ENCODE measurements at regions not wholly inside any gene's neighbourhood (a gene's known extent, or its start where the extent isn't known, plus 50 kb on each side); places are given as distances from the start of the nearest gene placed in this dataset.
"Not testable (repeated sequence)": the region's sequence is repeated elsewhere in the genome, so short reads cannot be mapped to it uniquely, and the experiment has no call there.

DNA sequence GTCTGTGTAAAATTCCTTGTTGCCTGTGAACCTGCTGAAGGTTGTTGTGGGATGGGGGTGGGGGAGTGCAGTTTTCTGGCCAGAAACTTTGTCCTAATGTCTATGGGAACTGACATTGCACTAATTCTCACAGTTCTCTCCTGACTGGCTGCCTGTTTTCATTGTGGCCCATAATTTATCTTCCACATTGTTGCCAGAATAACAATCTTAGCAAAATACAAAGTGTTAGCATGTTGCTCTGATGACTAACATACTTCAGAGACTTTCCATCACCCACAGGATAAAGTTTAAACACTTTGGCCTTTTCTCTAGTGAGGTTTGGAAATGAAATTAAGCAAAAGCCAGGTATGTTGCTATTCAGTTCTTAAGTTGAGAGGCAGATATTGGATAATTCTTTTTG, 81.4 kb upstream of the TBC1D5 start:
- Histone ChIP-seq H3K9ac (ENCODE audit: low read depth, low read length) (no peak overlapping the region), H3K4me1 (ENCODE audit: insufficient read depth, low read length) (no peaks in the 10 kb centered on the region), H3K9me3 (ENCODE audit: control insufficient read depth, insufficient read depth, low read length) (no peaks in the 10 kb centered on the region), H3K36me3 (ENCODE audit: insufficient read depth, low read length) (no peaks in the 10 kb centered on the region)

GRCh38 chr3:17823036-17823435, 80.6 kb upstream of the TBC1D5 start:
- no peaks in the 10 kb centered on the region for H3K4me1 ChIP-seq (ENCODE audit: insufficient read depth, low read length)
- H3K36me3 ChIP-seq (ENCODE audit: insufficient read depth, low read length) = no peaks in the 10 kb centered on the region
- no peaks in the 10 kb centered on the region; the same call in 1 of the 2 replicates for H3K9me3 ChIP-seq (ENCODE audit: control insufficient read depth, insufficient read depth, low read length)
- H3K9ac ChIP-seq (ENCODE audit: low read depth, low read length) = no peak overlapping the region

DNA sequence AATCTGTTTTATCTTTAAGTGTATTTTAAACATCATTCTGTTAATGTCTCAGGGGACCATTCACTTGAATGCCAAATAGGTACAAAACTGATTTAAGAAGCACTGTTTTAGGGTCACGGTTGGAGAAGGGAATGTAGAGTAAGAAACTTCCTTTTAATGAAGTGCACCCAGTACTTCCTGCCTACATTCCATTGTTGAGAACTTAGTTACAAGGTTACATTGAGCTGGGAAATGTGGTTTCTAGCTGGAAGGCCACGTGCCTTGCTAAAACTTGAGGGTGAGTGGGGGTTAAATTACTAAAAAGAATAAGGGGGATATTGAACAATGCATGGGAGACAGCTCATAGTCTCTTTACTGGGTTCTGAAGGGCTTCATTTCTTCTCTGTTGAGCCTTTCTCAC, 78.3 kb upstream of the TBC1D5 start:
- Histone ChIP-seq H3K9me3 (ENCODE audit: control insufficient read depth, insufficient read depth, low read length) (no peaks in the 10 kb centered on the region; the same call in 1 of the 2 replicates), H3K9ac (ENCODE audit: low read depth, low read length) (no peak overlapping the region), H3K36me3 (ENCODE audit: insufficient read depth, low read length) (no peaks in the 10 kb centered on the region), H3K4me1 (ENCODE audit: insufficient read depth, low read length) (no peaks in the 10 kb centered on the region)

- Histone ChIP-seq H3K9me3 (ENCODE audit: control insufficient read depth, insufficient read depth, low read length) (no peaks in the 10 kb centered on the region; the same call in 1 of the 2 replicates), H3K9ac (ENCODE audit: low read depth, low read length) (no peak overlapping the region)
Observed at GRCh38 chr3:17820275-17820674, 77.8 kb upstream of the TBC1D5 start.

DNA sequence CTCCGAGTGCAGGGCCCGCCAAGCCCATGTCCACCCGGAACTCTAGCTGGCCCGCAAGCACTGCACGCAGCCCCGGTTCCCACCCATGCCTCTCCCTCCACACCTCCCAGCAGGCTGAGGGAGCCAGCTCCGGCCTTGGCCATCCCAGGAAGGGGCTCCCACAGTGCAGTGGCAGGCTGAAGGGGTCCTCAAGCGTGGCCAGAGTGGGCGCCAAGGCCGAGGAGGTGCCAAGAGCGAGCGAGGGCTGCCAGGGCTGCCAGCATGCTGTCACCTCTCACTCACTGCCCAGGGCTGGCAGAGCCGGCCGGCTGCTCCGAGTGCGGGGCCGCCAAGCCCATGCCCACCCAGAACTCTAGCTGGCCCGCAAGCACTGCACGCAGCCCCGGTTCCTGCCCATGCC, 75.5 kb upstream of the TBC1D5 start:
- not testable (repeated sequence) for H3K9me3 ChIP-seq (ENCODE audit: control insufficient read depth, insufficient read depth, low read length); H3K36me3 ChIP-seq (ENCODE audit: insufficient read depth, low read length)

More at GRCh38 chr3:17820275-17820674, 77.8 kb upstream of the TBC1D5 start:
- Histone ChIP-seq H3K4me1 (ENCODE audit: insufficient read depth, low read length) (no peaks in the 10 kb centered on the region), H3K36me3 (ENCODE audit: insufficient read depth, low read length) (no peaks in the 10 kb centered on the region)

GRCh38 chr3:17817545-17817944, 75.1 kb upstream of the TBC1D5 start:
- no peaks in the 10 kb centered on the region for H3K36me3 ChIP-seq (ENCODE audit: insufficient read depth, low read length)
- no peaks in the 10 kb centered on the region for H3K4me1 ChIP-seq (ENCODE audit: insufficient read depth, low read length)
- H3K9me3 ChIP-seq (ENCODE audit: control insufficient read depth, insufficient read depth, low read length) = no peaks in the 10 kb centered on the region; the same call in 1 of the 2 replicates
- no peak overlapping the region for H3K9ac ChIP-seq (ENCODE audit: low read depth, low read length)

More for the DNA sequence above, 75.5 kb upstream of the TBC1D5 start:
- H3K9ac ChIP-seq (ENCODE audit: low read depth, low read length); H3K4me1 ChIP-seq (ENCODE audit: insufficient read depth, low read length): not testable (repeated sequence)

DNA sequence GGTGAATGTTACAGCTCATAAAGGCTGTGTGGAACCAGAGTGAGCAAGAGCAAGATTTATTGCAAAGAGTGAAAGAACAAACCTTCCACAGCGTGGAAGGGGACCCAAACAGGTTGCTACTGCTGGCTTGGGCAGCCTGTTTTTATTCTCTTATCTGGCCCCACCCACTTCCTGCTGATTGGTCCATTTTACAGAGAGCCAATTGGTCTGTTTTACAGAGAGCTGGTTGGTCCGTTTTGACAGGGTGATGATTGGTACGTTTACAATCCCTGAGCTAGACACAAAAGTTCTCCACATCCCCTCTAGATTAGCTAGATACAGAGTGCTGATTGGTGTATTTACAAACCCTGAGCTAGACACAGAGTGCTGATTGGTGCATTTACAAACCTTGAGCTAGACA, 74.4 kb upstream of the TBC1D5 start:
- H3K9me3 ChIP-seq (ENCODE audit: control insufficient read depth, insufficient read depth, low read length); H3K36me3 ChIP-seq (ENCODE audit: insufficient read depth, low read length); H3K9ac ChIP-seq (ENCODE audit: low read depth, low read length); H3K4me1 ChIP-seq (ENCODE audit: insufficient read depth, low read length): not testable (repeated sequence)

DNA sequence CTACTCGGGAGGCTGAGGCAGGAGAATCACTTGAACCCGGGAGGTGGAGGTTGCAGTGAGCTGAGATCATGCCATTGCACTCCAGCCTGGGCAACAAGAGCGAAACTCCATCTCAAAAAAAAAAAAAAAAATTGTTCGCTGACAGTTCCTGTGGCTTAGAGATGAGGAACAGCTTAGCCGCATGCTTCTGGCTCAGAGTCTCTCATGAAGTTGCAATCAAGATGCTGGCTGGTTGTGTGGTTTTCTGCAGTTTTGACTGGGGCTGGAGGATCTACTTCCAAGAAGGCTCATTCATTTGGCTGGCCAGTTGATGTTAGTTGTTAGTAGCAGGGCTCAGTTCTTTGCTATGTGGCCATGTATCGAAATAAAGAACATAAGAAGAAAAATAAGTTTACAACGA, 69.9 kb upstream of the TBC1D5 start:
- not testable (repeated sequence) for H3K9ac ChIP-seq (ENCODE audit: low read depth, low read length); H3K36me3 ChIP-seq (ENCODE audit: insufficient read depth, low read length); H3K4me1 ChIP-seq (ENCODE audit: insufficient read depth, low read length); H3K9me3 ChIP-seq (ENCODE audit: control insufficient read depth, insufficient read depth, low read length)

GRCh38 chr3:17811646-17812045, 69.2 kb upstream of the TBC1D5 start:
- H3K9me3 ChIP-seq (ENCODE audit: control insufficient read depth, insufficient read depth, low read length) = no peaks in the 10 kb centered on the region
- no peaks in the 10 kb centered on the region for H3K36me3 ChIP-seq (ENCODE audit: insufficient read depth, low read length)
- no peaks in the 10 kb centered on the region for H3K4me1 ChIP-seq (ENCODE audit: insufficient read depth, low read length)
- H3K9ac ChIP-seq (ENCODE audit: low read depth, low read length) = no peak overlapping the region

- Histone ChIP-seq H3K36me3 (ENCODE audit: insufficient read depth, low read length) (no peaks in the 10 kb centered on the region), H3K9ac (ENCODE audit: low read depth, low read length) (no peak overlapping the region), H3K9me3 (ENCODE audit: control insufficient read depth, insufficient read depth, low read length) (no peaks in the 10 kb centered on the region), H3K4me1 (ENCODE audit: insufficient read depth, low read length) (no peaks in the 10 kb centered on the region)
Observed at GRCh38 chr3:17810759-17811158, 68.3 kb upstream of the TBC1D5 start.

- Histone ChIP-seq H3K4me1 (ENCODE audit: insufficient read depth, low read length) (no peaks in the 10 kb centered on the region), H3K36me3 (ENCODE audit: insufficient read depth, low read length) (no peaks in the 10 kb centered on the region), H3K9ac (ENCODE audit: low read depth, low read length) (no peak overlapping the region), H3K9me3 (ENCODE audit: control insufficient read depth, insufficient read depth, low read length) (no peaks in the 10 kb centered on the region)
Observed at GRCh38 chr3:17808994-17809393, 66.6 kb upstream of the TBC1D5 start.

GRCh38 chr3:17806876-17807275, 64.4 kb upstream of the TBC1D5 start:
- Histone ChIP-seq H3K9ac (ENCODE audit: low read depth, low read length) (no peak overlapping the region), H3K9me3 (ENCODE audit: control insufficient read depth, insufficient read depth, low read length) (no peaks in the 10 kb centered on the region), H3K4me1 (ENCODE audit: insufficient read depth, low read length) (no peaks in the 10 kb centered on the region), H3K36me3 (ENCODE audit: insufficient read depth, low read length) (no peaks in the 10 kb centered on the region)

GRCh38 chr3:17806201-17806600, 63.8 kb upstream of the TBC1D5 start:
- H3K4me1 ChIP-seq (ENCODE audit: insufficient read depth, low read length) = no peaks in the 10 kb centered on the region
- H3K9me3 ChIP-seq (ENCODE audit: control insufficient read depth, insufficient read depth, low read length) = no peaks in the 10 kb centered on the region
- H3K9ac ChIP-seq (ENCODE audit: low read depth, low read length) = no peak overlapping the region
- no peaks in the 10 kb centered on the region for H3K36me3 ChIP-seq (ENCODE audit: insufficient read depth, low read length)

- H3K4me1 ChIP-seq (ENCODE audit: insufficient read depth, low read length) = no peaks in the 10 kb centered on the region
- H3K9me3 ChIP-seq (ENCODE audit: control insufficient read depth, insufficient read depth, low read length) = no peaks in the 10 kb centered on the region
- H3K36me3 ChIP-seq (ENCODE audit: insufficient read depth, low read length) = no peaks in the 10 kb centered on the region
- no peak overlapping the region for H3K9ac ChIP-seq (ENCODE audit: low read depth, low read length)
Observed at GRCh38 chr3:17805461-17805940, 63.1 kb upstream of the TBC1D5 start.

- Histone ChIP-seq H3K4me1 (ENCODE audit: insufficient read depth, low read length) (no peaks in the 10 kb centered on the region), H3K9me3 (ENCODE audit: control insufficient read depth, insufficient read depth, low read length) (no peaks in the 10 kb centered on the region), H3K36me3 (ENCODE audit: insufficient read depth, low read length) (no peaks in the 10 kb centered on the region), H3K9ac (ENCODE audit: low read depth, low read length) (no peak overlapping the region)
Observed at GRCh38 chr3:17802950-17803349, 60.5 kb upstream of the TBC1D5 start.

DNA sequence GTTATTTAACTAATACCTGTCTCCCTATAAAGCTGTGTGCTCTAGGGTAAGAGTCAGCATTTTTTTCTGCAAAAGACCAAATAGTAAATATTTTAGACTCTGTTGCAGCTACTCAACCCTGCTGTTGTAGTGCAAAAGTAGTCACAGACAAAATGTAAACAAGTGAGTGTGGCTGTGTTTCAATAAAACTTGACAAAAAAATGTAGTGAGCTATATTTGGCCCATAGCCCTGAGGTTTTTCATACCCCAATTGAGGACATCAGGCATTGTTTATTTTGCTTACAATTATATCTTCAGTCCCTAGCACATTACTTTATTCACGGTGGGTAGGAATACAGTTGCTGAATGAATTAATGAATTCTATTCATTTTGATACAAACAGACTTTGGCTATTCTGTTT, 58.7 kb upstream of the TBC1D5 start:
- no peaks in the 10 kb centered on the region for H3K9me3 ChIP-seq (ENCODE audit: control insufficient read depth, insufficient read depth, low read length)
- no peaks in the 10 kb centered on the region for H3K4me1 ChIP-seq (ENCODE audit: insufficient read depth, low read length)
- no peaks in the 10 kb centered on the region for H3K36me3 ChIP-seq (ENCODE audit: insufficient read depth, low read length)
- no peak overlapping the region for H3K9ac ChIP-seq (ENCODE audit: low read depth, low read length)
